H9 (cell line): ENCODE measurements at regions not wholly inside any gene's neighbourhood (a gene's known extent, or its start where the extent isn't known, plus 50 kb on each side); places are given as distances from the start of the nearest gene placed in this dataset.

Experiments
- DNase-seq: peaks from one replicate; pipeline ENCODE4 v3.0.0-alpha.2; 2017
- H2AFZ ChIP-seq: one replicate; pipeline ENCODE4 v1.6.1; 2013; ENCODE audit warnings: mild to moderate bottlenecking, low read length, control low read depth, moderate library complexity
- H2AK5ac ChIP-seq: 2 replicates; pipeline ENCODE4 v1.6.1; 2013; ENCODE audit warnings: low read length, control low read depth, mixed read lengths; ENCODE audit not compliant: insufficient read length
- H2BK120ac ChIP-seq: one replicate; pipeline ENCODE4 v1.6.1; 2013; ENCODE audit warnings: low read depth, mild to moderate bottlenecking, low read length, control low read depth, inconsistent platforms; ENCODE audit not compliant: poor library complexity, severe bottlenecking
- H2BK12ac ChIP-seq: 2 replicates; pipeline ENCODE4 v1.6.1; 2013; ENCODE audit warnings: low read length, control low read depth, mixed read lengths, low read depth; ENCODE audit not compliant: insufficient read length
- H2BK15ac ChIP-seq: 2 replicates; pipeline ENCODE4 v1.6.1; 2013; ENCODE audit warnings: low read depth, low read length, control low read depth
- H2BK20ac ChIP-seq: one replicate; pipeline ENCODE4 v1.6.1; 2013; ENCODE audit warnings: low read depth, mild to moderate bottlenecking, low read length, control low read depth, inconsistent platforms; ENCODE audit not compliant: poor library complexity, severe bottlenecking
- H2BK5ac ChIP-seq: 2 replicates; pipeline ENCODE4 v1.6.1; 2013; ENCODE audit warnings: low read length, control low read depth, mixed read lengths; ENCODE audit not compliant: insufficient read length
- H3K14ac ChIP-seq: 2 replicates; pipeline ENCODE4 v1.6.1; 2013; ENCODE audit warnings: low read length, control low read depth; ENCODE audit not compliant: insufficient read depth
- H3K18ac ChIP-seq: 2 replicates; pipeline ENCODE4 v1.6.1; 2013; ENCODE audit warnings: low read depth, mild to moderate bottlenecking, mixed read lengths, low read length, control low read depth; ENCODE audit not compliant: insufficient read length
- H3K23ac ChIP-seq: 2 replicates; pipeline ENCODE4 v1.6.1; 2013; ENCODE audit warnings: low read length, control low read depth, mixed read lengths, low read depth; ENCODE audit not compliant: insufficient read length
- H3K23me2 ChIP-seq: 2 replicates; pipeline ENCODE4 v1.6.1; 2013; ENCODE audit warnings: low read depth, mild to moderate bottlenecking, mixed read lengths, low read length, control low read depth; ENCODE audit not compliant: insufficient read length, poor library complexity, severe bottlenecking
- H3K27ac ChIP-seq: 2 replicates; pipeline ENCODE4 v1.5.1; 2013; ENCODE audit warnings: low read length, control low read depth, mixed read lengths, low read depth; ENCODE audit not compliant: insufficient read length
- H3K27me3 ChIP-seq: 2 replicates; pipeline ENCODE4 v1.6.1; 2013; ENCODE audit warnings: low read length, control low read depth, inconsistent platforms; ENCODE audit not compliant: insufficient read depth
- H3K4ac ChIP-seq: 2 replicates; pipeline ENCODE4 v1.6.1; 2013; ENCODE audit warnings: low read depth, mild to moderate bottlenecking, control low read depth, inconsistent platforms, low read length, moderate library complexity
- H3K4me1 ChIP-seq: 2 replicates; pipeline ENCODE4 v1.6.1; 2013; ENCODE audit warnings: low read length, control low read depth, inconsistent platforms; ENCODE audit not compliant: insufficient read depth
- H3K4me2 ChIP-seq: 2 replicates; pipeline ENCODE4 v1.6.1; 2013; ENCODE audit warnings: low read length, control low read depth, mixed read lengths; ENCODE audit not compliant: insufficient read length, insufficient read depth
- H3K56ac ChIP-seq: 2 replicates; pipeline ENCODE4 v1.6.1; 2013; ENCODE audit warnings: low read depth, mild to moderate bottlenecking, mixed read lengths, low read length, control low read depth; ENCODE audit not compliant: insufficient read length
- H3K79me1 ChIP-seq: 2 replicates; pipeline ENCODE4 v1.6.1; 2013; ENCODE audit warnings: low read depth, mild to moderate bottlenecking, moderate library complexity, low read length, control low read depth, inconsistent platforms; ENCODE audit not compliant: insufficient read depth, poor library complexity, severe bottlenecking
- H3K79me2 ChIP-seq: 2 replicates; pipeline ENCODE4 v1.6.1; 2013; ENCODE audit warnings: low read length, control low read depth, inconsistent platforms; ENCODE audit not compliant: insufficient read depth
- H3K9ac ChIP-seq: 2 replicates; pipeline ENCODE4 v1.6.1; 2013; ENCODE audit warnings: low read length, control low read depth, mixed read lengths; ENCODE audit not compliant: insufficient read length; ENCODE audit errors: extremely low read depth
- H3K9me3 ChIP-seq: one replicate; pipeline ENCODE4 v1.6.1; 2013; ENCODE audit warnings: low read depth, low read length, inconsistent platforms; ENCODE audit not compliant: control insufficient read depth
- H3T11ph ChIP-seq: one replicate; pipeline ENCODE4 v1.6.1; 2013; ENCODE audit warnings: mild to moderate bottlenecking, low read length, control low read depth, inconsistent platforms
- H4K20me1 ChIP-seq: one replicate; pipeline ENCODE4 v1.6.1; 2013; ENCODE audit not compliant: control insufficient read depth, insufficient read length, insufficient read depth
- H4K5ac ChIP-seq: 2 replicates; pipeline ENCODE4 v1.6.1; 2013; ENCODE audit warnings: low read depth, mild to moderate bottlenecking, mixed read lengths, low read length, control low read depth; ENCODE audit not compliant: insufficient read length
- H4K8ac ChIP-seq: replicated peaks from 2 replicates; pipeline ENCODE4 v1.6.1; 2013; ENCODE audit warnings: low read length, control low read depth, mixed read lengths, low read depth; ENCODE audit not compliant: insufficient read length
- H4K91ac ChIP-seq: 2 replicates; pipeline ENCODE4 v1.6.1; 2013; ENCODE audit warnings: low read depth, mild to moderate bottlenecking, moderate library complexity, mixed read lengths, low read length, control low read depth; ENCODE audit not compliant: insufficient read length
- H3K27ac Mint-ChIP-seq, 3 experiments: 2 replicates in 2 of 3; 3 replicates in 1 of 3; pipeline ENCODE4 v1.8.0; 2020 to 2021; ENCODE audit warnings: mixed read lengths in 3 of 3, mild to moderate bottlenecking in 1 of 3, moderate library complexity in 1 of 3
- H3K27me3 Mint-ChIP-seq: 2 replicates; pipeline ENCODE4 v1.8.0; 2021; ENCODE audit warnings: low read depth, mild to moderate bottlenecking, moderate library complexity, mixed read lengths
- H3K36me3 Mint-ChIP-seq, 3 experiments: 2 replicates in 2 of 3; 3 replicates in 1 of 3; pipeline ENCODE4 v1.8.0; 2020 to 2021; ENCODE audit warnings: low read depth in 3 of 3, mixed read lengths in 3 of 3; ENCODE audit not compliant: insufficient read depth in 1 of 3
- H3K4me1 Mint-ChIP-seq, 2 experiments: 2 replicates each; pipeline ENCODE4 v1.8.0; 2020; ENCODE audit warnings: mixed read lengths in 2 of 2
- H3K4me3 Mint-ChIP-seq, 2 experiments: 2 replicates in 1 of 2; 3 replicates in 1 of 2; pipeline ENCODE4 v1.8.0; 2020 to 2021; ENCODE audit warnings: mild to moderate bottlenecking in 2 of 2, mixed read lengths in 2 of 2, moderate library complexity in 1 of 2
- H3K9me3 Mint-ChIP-seq, 2 experiments: 2 replicates in 1 of 2; 3 replicates in 1 of 2; pipeline ENCODE4 v1.8.0; 2020; ENCODE audit warnings: mild to moderate bottlenecking in 2 of 2, mixed read lengths in 2 of 2, moderate library complexity in 1 of 2
- CTCF ChIP-seq: fragments of 200-600 bp; sonication (generic); conservative IDR thresholded peaks from 3 replicates; pipeline ENCODE4 v1.8.0; 2021; ENCODE audit warnings: antibody characterized with exemption, mild to moderate bottlenecking
- WGBS: extraction: QIAGEN DNeasy Blood & Tissue Kit; methylation state at CpG from one replicate; pipeline ENCODE4 v1.1.7; 2013; ENCODE audit warnings: missing lambda C conversion rate, low lambda C conversion rate, mixed read lengths; ENCODE audit not compliant: insufficient read length; ENCODE audit errors: extremely low coverage; 5-methylcytosine and 5-hydroxymethylcytosine counted together

GRCh38 chr18:14943967-14944636 is 196.1 kb downstream of the ANKRD30B start:
- Mint-ChIP-seq H3K4me1 (no peaks in the 10 kb centered on the region), H3K9me3 (peaks cover 93 to 96% of the 10 kb centered on the region in 2 experiments), H3K27me3 (no peaks in the 10 kb centered on the region; the same call in 1 of the 2 replicates), H3K36me3 (peaks cover 10 to 11% (median 10%) of the 10 kb centered on the region in 3 experiments; a peak in 6 of 7 replicates), H3K27ac (no peak overlapping the region), H3K4me3 (no peak overlapping the region)
- Histone ChIP-seq H3K56ac (no peak overlapping the region), H3K4me2 (no peak overlapping the region), H2BK20ac (no peak overlapping the region), H3K23me2 (peaks cover 2% of the 10 kb centered on the region), H2AK5ac (no peak overlapping the region), H2BK15ac (no peak overlapping the region), H3K79me2 (no peaks in the 10 kb centered on the region), H3K14ac (no peak overlapping the region), H4K20me1 (no peaks in the 10 kb centered on the region), H3K9ac (no peak overlapping the region), H2AFZ (no peak overlapping the region), H4K8ac (no peak overlapping the region), H3K79me1 (no peaks in the 10 kb centered on the region), H3K9me3 (peaks cover 91% of the 10 kb centered on the region), H2BK120ac (no peak overlapping the region), H4K5ac (no peak overlapping the region), H4K91ac (no peak overlapping the region), H3K23ac (no peak overlapping the region), H3K4ac (no peak overlapping the region), H3K27ac (no peak overlapping the region), H3T11ph (no peak overlapping the region), H2BK5ac (no peak overlapping the region), H3K27me3 (no peaks in the 10 kb centered on the region), H3K4me1 (no peaks in the 10 kb centered on the region), H2BK12ac (no peak overlapping the region), H3K18ac (no peak overlapping the region)
- no CpG with 5 or more reads among the region's 17 CpGs for WGBS
- TF ChIP-seq CTCF, result no peak
- no peak for DNase-seq
